SU-DHL-6 (cell line): ENCODE measurements at regions not wholly inside any gene's neighbourhood (a gene's known extent, or its start where the extent isn't known, plus 50 kb on each side); places are given as distances from the start of the nearest gene placed in this dataset.

Experiments used
- H2AFZ ChIP-seq: fragments of 200-600 bp; sonication (generic); 2 replicates; pipeline ENCODE4 v1.6.1; 2014; ENCODE audit warnings: low read depth, mild to moderate bottlenecking, moderate library complexity, mixed read lengths, antibody characterized with exemption, low read length; ENCODE audit not compliant: severe bottlenecking
- H3F3A ChIP-seq: fragments of 200-600 bp; shearing (Covaris generic); 2 replicates; pipeline ENCODE4 v1.6.0; 2016; ENCODE audit warnings: antibody characterized with exemption, mild to moderate bottlenecking; ENCODE audit not compliant: insufficient read depth
- H3K27ac ChIP-seq: fragments of 200-600 bp; sonication (generic); 2 replicates; pipeline ENCODE4 v1.5.1; 2016; ENCODE audit warnings: low read depth, mild to moderate bottlenecking, low read length, moderate library complexity, mixed read lengths
- H3K27me3 ChIP-seq: fragments of 200-600 bp; sonication (generic), shearing (Covaris generic); 2 replicates; pipeline ENCODE4 v1.6.0; 2014; ENCODE audit warnings: mild to moderate bottlenecking, low read length
- H3K36me3 ChIP-seq: fragments of 200-600 bp; sonication (generic); 2 replicates; pipeline ENCODE4 v1.6.1; 2014; ENCODE audit warnings: mild to moderate bottlenecking, low read length, mixed read lengths
- H3K4me2 ChIP-seq: fragments of 300-600, 200-600 bp; shearing (Covaris generic), sonication (generic); 2 replicates; pipeline ENCODE4 v1.6.0; 2014; ENCODE audit warnings: low read length, low read depth, mild to moderate bottlenecking; ENCODE audit not compliant: poor library complexity, severe bottlenecking
- H3K4me3 ChIP-seq: fragments of 200-600 bp; sonication (generic); 2 replicates; pipeline ENCODE4 v1.5.1; 2014; ENCODE audit warnings: antibody characterized with exemption, low read length, mild to moderate bottlenecking, mixed read lengths; ENCODE audit not compliant: insufficient read depth, poor library complexity, severe bottlenecking
- H3K79me2 ChIP-seq: fragments of 200-600 bp; sonication (generic); 2 replicates; pipeline ENCODE4 v1.6.1; 2014; ENCODE audit warnings: mild to moderate bottlenecking, low read length, moderate library complexity; ENCODE audit not compliant: insufficient read depth
- H3K9ac ChIP-seq: fragments of 200-600 bp; sonication (generic); 2 replicates; pipeline ENCODE4 v1.7.0; 2014; ENCODE audit warnings: mild to moderate bottlenecking, low read length
- H3K9me2 ChIP-seq: fragments of 200-600 bp; sonication (generic); replicated peaks from 2 replicates; pipeline ENCODE4 v1.6.1; 2014; ENCODE audit warnings: low read length; ENCODE audit not compliant: insufficient read depth
- H3K9me3 ChIP-seq: fragments of 200-600 bp; sonication (generic); 2 replicates; pipeline ENCODE4 v1.6.1; 2014; ENCODE audit warnings: low read length, mixed read lengths; ENCODE audit not compliant: insufficient read depth
- H4K20me1 ChIP-seq: fragments of 200-600 bp; sonication (generic); 2 replicates; pipeline ENCODE4 v1.6.1; 2014; ENCODE audit warnings: low read depth, mild to moderate bottlenecking, antibody characterized with exemption, low read length, moderate library complexity, mixed read lengths
- CTCF ChIP-seq: fragments of 200-600 bp; sonication (generic); IDR thresholded peaks from one replicate; pipeline ENCODE4 v1.5.1; 2017; ENCODE audit warnings: antibody characterized with exemption, mild to moderate bottlenecking, low read length, moderate library complexity; ENCODE audit not compliant: insufficient read depth, poor library complexity, severe bottlenecking
- EZH2phosphoT487 ChIP-seq: fragments of 200-600 bp; sonication (generic), shearing (Covaris generic); conservative IDR thresholded peaks from 2 replicates; pipeline ENCODE4 v1.6.1; 2018; ENCODE audit warnings: mild to moderate bottlenecking, antibody characterized with exemption, low read length, moderate library complexity, mixed read lengths

GRCh38 chr4:181753207-181753606 lies 490.0 kb upstream of the TENM3 start:
- H3K4me2 ChIP-seq = no peak overlapping the region
- no peaks in the 10 kb centered on the region for H3K79me2 ChIP-seq
- H3K9ac ChIP-seq = no peak overlapping the region
- no peaks in the 10 kb centered on the region for H3K36me3 ChIP-seq
- H3F3A ChIP-seq = no peaks in the 10 kb centered on the region
- H2AFZ ChIP-seq = no peak overlapping the region
- H3K9me2 ChIP-seq = no peaks in the 10 kb centered on the region
- H4K20me1 ChIP-seq = no peaks in the 10 kb centered on the region
- H3K9me3 ChIP-seq = no peaks in the 10 kb centered on the region
- H3K4me3 ChIP-seq = no peak overlapping the region
- no peak overlapping the region for H3K27ac ChIP-seq
- TF ChIP-seq CTCF = no peak
- no peak for TF ChIP-seq EZH2phosphoT487
- H3K27me3 ChIP-seq = no peaks in the 10 kb centered on the region

GRCh38 chr4:181755846-181756245 lies 487.4 kb upstream of the TENM3 start:
- no peaks in the 10 kb centered on the region for H3K27me3 ChIP-seq
- no peaks in the 10 kb centered on the region for H3K9me2 ChIP-seq
- no peaks in the 10 kb centered on the region for H3K9me3 ChIP-seq
- no peaks in the 10 kb centered on the region for H3K36me3 ChIP-seq
- no peaks in the 10 kb centered on the region for H4K20me1 ChIP-seq
- H3K27ac ChIP-seq = no peak overlapping the region
- H2AFZ ChIP-seq = no peak overlapping the region
- H3K4me3 ChIP-seq = no peak overlapping the region
- no peak for TF ChIP-seq CTCF
- no peak for TF ChIP-seq EZH2phosphoT487
- H3F3A ChIP-seq = no peaks in the 10 kb centered on the region
- H3K9ac ChIP-seq = no peak overlapping the region
- H3K79me2 ChIP-seq = no peaks in the 10 kb centered on the region
- H3K4me2 ChIP-seq = no peak overlapping the region

- Histone ChIP-seq H3K9me2 (no peaks in the 10 kb centered on the region), H3K27me3 (no peaks in the 10 kb centered on the region), H3K4me2 (no peak overlapping the region), H3K9ac (no peak overlapping the region), H3K79me2 (no peaks in the 10 kb centered on the region), H3K27ac (no peak overlapping the region), H3K9me3 (no peaks in the 10 kb centered on the region), H3F3A (no peaks in the 10 kb centered on the region), H3K4me3 (no peak overlapping the region), H2AFZ (no peak overlapping the region), H3K36me3 (no peaks in the 10 kb centered on the region), H4K20me1 (no peaks in the 10 kb centered on the region)
- TF ChIP-seq EZH2phosphoT487 (no peak), CTCF (no peak)
Observed at GRCh38 chr4:181756451-181757095, 486.6 kb upstream of the TENM3 start.
